DMS153 treated with DMSO at 0.1 percent for 48 hours (cell line): ENCODE measurements at regions not wholly inside any gene's neighbourhood (a gene's known extent, or its start where the extent isn't known, plus 50 kb on each side); places are given as distances from the start of the nearest gene placed in this dataset.
"Not testable (repeated sequence)": the region's sequence is repeated elsewhere in the genome, so short reads cannot be mapped to it uniquely, and the experiment has no call there.

Experiments used
- DNase-seq: peaks from one replicate; lab custom pipeline; 2025; ENCODE audit not compliant: unreplicated experiment; lab: John Stamatoyannopoulos, UW

DNA sequence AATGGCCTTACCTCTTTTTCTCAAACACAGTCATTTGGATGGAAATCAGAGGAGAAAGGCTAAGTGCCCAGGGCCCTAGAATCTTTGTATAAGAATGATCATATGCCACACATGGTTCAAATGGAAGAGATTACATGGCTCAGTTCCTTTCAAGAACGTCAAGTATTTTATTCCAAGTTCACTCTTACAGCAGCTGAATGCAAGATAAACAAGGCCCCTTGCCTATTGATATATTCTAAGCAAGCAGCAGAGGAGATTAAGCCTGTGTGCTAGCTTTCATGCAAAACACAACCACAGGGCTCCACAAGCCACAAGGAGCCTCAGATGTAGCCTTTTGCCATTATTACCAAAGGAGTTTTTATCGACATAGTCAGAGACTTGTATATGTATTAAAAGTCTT lies 55.3 kb upstream of the SLCO6A1 start:
- DNase-seq, result no peak

DNA sequence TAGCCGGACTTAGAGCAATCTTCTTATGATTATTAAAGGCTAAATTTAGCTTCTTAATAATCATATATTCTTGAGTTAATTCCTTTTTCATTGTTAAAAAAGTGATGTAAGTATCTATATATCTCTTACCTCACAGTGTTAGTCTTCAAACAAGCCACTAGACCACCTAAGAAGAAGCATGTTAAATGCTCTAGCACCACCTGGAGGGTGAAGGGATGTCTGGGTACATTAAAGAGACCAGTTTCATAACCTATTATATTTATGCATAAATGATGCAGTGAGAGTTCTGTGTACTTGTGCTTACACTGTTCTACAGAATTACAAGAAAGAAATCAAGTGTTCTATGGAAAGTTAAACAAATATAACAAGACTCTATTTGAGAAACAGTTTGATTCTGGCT lies 55.9 kb upstream of the SLCO6A1 start:
- no peak for DNase-seq

GRCh38 chr5:102561894-102562760 lies 63.3 kb upstream of the SLCO6A1 start:
- no peak for DNase-seq

- DNase-seq, result no peak
Measured at GRCh38 chr5:102570747-102571146, 71.9 kb upstream of the SLCO6A1 start.

- DNase-seq, result no peak
Measured at GRCh38 chr5:102578362-102578761, 79.6 kb upstream of the SLCO6A1 start.

GRCh38 chr5:102579379-102579778 lies 80.6 kb upstream of the SLCO6A1 start:
- no peak for DNase-seq

GRCh38 chr5:102581011-102581410 lies 82.2 kb upstream of the SLCO6A1 start:
- DNase-seq, result no peak

- DNase-seq, result no peak
Measured at GRCh38 chr5:102582696-102583095, 83.9 kb upstream of the SLCO6A1 start.

GRCh38 chr5:102583276-102584124 lies 84.7 kb upstream of the SLCO6A1 start:
- no peak for DNase-seq

DNA sequence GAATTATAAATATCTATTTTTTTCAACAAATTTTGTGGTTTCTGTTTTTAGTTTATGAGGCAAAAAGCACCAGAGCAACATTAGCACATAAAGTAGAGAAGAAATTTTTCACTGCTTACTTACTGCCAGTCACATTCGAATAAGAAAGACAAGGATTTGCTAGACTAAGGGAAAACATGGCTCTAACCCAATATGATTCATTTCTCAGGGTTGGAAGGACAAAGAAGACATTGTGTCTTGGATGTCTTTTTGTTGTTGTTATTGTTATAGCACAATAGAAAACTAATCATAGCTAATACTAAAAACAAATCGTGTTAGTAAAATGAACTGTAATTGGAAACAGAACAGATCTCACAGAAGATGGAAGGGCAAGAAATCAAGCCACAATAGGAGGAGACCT lies 90.9 kb upstream of the SLCO6A1 start:
- DNase-seq, result no peak

DNA sequence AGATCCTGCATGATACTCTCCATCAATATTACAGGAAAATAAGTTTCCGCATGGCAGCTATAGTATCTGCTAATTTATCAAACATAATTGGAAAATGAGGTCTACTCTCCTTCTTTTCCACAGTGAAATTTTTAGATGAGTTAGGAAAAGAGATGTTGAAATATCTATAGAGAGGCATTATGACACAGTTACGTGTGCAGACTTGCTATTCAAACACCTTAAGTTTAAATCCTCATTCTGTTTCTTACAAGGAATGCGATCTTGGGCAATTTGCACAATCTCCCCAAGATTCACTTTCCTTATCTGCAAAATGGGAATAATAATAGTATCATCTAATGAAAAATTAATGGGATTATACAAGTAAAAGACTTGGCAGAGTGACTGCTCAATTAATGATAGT lies 91.7 kb upstream of the SLCO6A1 start:
- no peak for DNase-seq

- DNase-seq, result no peak
Measured at GRCh38 chr5:102591650-102592049, 92.8 kb upstream of the SLCO6A1 start.

- not testable (repeated sequence) for DNase-seq
Measured at GRCh38 chr5:102592586-102592985, 93.8 kb upstream of the SLCO6A1 start.

GRCh38 chr5:102594192-102594591 lies 95.4 kb upstream of the SLCO6A1 start:
- DNase-seq, result no peak

DNA sequence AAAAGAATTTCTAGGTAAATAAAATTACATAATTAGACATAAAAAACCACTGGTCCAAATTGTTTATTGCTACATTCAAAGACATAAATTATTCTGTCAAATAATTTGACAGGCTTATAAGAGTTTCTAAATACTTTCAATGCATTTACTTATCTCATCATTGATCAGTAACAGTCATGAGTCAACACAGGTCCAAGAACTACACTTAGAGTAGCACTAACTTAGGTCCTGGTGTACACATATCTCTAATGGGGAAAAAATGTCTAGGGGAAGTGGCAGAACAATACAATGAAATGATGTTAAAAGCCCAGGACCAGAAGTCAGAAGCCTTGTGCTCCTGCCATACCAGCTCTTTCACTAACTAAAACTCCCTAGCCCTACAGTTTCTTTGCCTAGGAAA lies 96.5 kb upstream of the SLCO6A1 start:
- no peak for DNase-seq

DNA sequence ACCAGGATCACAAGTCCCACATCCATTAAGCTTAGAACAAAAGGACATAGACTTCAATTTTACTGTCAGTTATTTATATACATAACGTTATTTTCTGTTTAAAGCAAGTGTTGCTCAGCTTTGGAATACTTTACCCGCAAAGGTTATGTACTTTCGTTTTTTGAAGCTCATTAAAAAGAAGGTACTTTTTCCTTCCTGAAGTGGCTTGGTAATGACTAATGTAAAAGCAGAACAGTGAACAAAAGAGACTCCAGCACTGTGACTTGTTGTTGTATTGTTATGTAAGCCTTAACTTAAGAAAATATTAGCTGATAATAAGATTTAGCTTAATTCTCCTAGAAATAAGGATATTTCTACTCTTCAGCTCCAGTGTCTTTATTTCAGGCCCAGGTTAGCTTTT lies 97.3 kb upstream of the SLCO6A1 start:
- no peak for DNase-seq

- no peak for DNase-seq
Measured at GRCh38 chr5:102596951-102597350, 98.2 kb upstream of the SLCO6A1 start.

DNA sequence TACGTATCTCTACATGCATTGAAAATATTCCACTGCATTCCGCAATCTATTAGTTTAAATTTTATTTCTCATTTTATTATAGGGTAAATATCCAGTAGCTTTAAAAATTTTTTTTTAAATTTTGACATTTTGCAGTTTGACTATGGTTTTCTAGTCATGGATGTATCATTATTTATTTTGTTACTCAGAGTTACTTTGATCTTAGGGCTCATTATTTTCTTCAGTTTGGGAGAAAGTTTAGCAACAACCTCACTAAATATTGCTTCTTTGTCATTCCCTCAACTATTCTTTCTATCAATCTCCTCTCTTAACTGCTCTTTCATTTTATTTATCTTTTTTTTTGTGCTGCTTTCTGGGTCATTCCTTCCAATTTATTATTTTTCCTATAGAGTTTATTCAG lies 100.5 kb upstream of the SLCO6A1 start:
- no peak for DNase-seq

DNA sequence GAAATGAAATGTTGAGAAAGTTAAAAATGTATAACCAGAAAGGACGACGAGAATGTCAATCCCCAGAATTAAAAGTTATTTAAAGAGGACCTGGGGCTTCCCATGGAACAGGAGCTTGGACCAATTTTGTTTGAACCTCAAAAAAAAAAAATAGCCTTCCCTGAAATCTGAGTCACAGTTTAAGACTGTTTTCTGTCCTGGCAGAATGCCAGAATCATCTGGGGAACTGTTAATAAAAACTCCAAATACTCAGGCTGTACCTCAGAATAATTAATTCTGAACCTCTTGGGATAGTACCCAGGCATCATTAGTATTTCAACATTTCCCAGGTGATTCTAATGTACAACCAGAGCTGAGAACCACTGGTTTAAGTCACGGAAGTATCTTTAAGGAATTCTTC lies 102.2 kb upstream of the SLCO6A1 start:
- no peak for DNase-seq

- DNase-seq, result no peak
Measured at GRCh38 chr5:102603670-102604069, 104.9 kb upstream of the SLCO6A1 start.

DNA sequence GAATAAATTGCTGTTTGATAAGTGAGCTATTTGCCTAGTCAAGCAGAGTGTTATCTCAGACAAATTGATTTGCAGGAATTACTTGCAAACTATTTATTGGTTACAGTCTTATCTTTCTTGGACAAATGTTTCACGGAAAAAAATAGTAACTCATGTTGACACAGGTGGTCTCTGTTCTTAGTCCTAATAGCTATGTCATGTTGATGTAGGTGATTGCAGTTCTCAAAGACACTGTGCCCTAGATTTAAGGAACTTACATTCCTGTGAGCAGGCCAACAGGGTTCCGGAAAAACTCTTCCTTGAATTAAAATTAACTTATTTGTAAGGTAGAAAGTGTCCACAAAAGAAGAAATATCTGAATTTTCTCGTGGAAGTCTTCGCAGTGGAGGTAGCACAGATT lies 109.6 kb upstream of the SLCO6A1 start:
- DNase-seq, result no peak

GRCh38 chr5:102611312-102611711 lies 112.5 kb upstream of the SLCO6A1 start:
- DNase-seq, result no peak
